HL-60 (cell line): ENCODE measurements at regions not wholly inside any gene's neighbourhood (a gene's known extent, or its start where the extent isn't known, plus 50 kb on each side); places are given as distances from the start of the nearest gene placed in this dataset.

Experiments used
- CTCF ChIP-seq: IDR thresholded peaks from one replicate; pipeline ENCODE4 v1.5.1; 2011; ENCODE audit warnings: low read length, control low read depth, inconsistent platforms; ENCODE audit not compliant: insufficient read depth
- GABPA ChIP-seq: IDR thresholded peaks from 2 replicates; pipeline ENCODE4 v1.6.1; 2012; ENCODE audit warnings: low read depth
- POLR2AphosphoS5 ChIP-seq: IDR thresholded peaks from 2 replicates; pipeline ENCODE4 v1.6.1; 2012; ENCODE audit warnings: low read depth
- REST ChIP-seq: IDR thresholded peaks from 2 replicates; pipeline ENCODE4 v1.6.1; 2012; ENCODE audit warnings: low read depth; ENCODE audit not compliant: insufficient replicate concordance
- SPI1 ChIP-seq: IDR thresholded peaks from 2 replicates; pipeline ENCODE4 v1.6.1; 2012; ENCODE audit warnings: low read depth, mild to moderate bottlenecking, borderline replicate concordance

- TF ChIP-seq CTCF (no peak), REST (no peak), POLR2AphosphoS5 (no peak), SPI1 (no peak), GABPA (no peak)
These were observed 712.8 kb downstream of the MATN1 start for GRCh38 chr1:30010506-30011106.
